ENCODE measurements at regions not wholly inside any gene's neighbourhood (a gene's known extent, or its start where the extent isn't known, plus 50 kb on each side); places are given as distances from the start of the nearest gene placed in this dataset.

DNA sequence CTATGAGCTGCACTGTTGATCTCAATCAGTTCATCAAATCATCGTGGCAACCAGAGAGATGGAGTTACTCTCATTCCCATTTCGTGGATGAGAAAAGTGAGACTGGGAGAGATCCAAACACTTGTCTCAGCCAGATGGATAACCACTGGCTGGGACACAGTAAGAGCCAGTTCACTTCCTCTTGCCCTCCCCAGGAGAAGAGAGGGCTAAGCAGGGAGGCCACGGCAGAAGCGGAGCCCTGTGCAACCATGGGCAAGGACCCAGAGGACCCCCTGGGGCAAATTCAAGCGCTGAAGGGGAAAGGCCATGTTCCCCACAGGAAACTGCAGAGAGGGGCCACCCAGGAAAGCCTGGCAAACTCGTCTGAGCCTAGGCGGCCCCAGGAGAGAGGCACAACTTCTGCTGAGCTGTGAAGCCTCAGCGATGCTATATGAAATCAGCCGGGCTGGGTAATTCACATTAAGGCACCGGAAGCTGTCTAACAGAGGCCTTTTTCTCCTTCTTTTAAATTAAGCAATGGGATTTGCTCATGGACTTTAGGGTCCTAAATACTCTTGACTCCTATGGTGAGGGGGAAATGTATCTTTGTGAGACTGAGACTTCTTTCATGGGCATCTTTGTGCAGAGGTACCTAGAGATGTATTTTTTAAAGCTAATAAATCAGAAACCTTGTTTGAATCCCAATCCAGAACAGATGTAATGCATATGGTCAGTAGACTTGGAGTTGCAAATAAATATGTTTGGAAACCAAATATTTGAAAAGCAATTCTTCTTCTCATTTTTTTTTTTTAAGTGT lies 137.1 kb upstream of the SMIM23 start:
- TF ChIP-seq CREB1 (IDR thresholded peaks at IDR 0.05; ENCODE audit: low read depth), result no peak
- no peak for TF ChIP-seq TCF12 (IDR thresholded peaks at IDR 0.05; ENCODE audit: low read depth)
- no peak for TF ChIP-seq ZBTB7A (IDR thresholded peaks at IDR 0.05; ENCODE audit: low read depth)
- TF ChIP-seq, protein P1, sequence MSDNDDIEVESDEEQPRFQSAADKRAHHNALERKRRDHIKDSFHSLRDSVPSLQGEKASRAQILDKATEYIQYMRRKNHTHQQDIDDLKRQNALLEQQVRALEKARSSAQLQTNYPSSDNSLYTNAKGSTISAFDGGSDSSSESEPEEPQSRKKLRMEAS (IDR thresholded peaks at IDR 0.05), result no peak
- no peak for TF ChIP-seq TAF1 (IDR thresholded peaks at IDR 0.05; ENCODE audit: low read depth)
- TF ChIP-seq RAD21 (IDR thresholded peaks at IDR 0.05; ENCODE audit: low read depth), result no peak
- TF ChIP-seq, protein P2, sequence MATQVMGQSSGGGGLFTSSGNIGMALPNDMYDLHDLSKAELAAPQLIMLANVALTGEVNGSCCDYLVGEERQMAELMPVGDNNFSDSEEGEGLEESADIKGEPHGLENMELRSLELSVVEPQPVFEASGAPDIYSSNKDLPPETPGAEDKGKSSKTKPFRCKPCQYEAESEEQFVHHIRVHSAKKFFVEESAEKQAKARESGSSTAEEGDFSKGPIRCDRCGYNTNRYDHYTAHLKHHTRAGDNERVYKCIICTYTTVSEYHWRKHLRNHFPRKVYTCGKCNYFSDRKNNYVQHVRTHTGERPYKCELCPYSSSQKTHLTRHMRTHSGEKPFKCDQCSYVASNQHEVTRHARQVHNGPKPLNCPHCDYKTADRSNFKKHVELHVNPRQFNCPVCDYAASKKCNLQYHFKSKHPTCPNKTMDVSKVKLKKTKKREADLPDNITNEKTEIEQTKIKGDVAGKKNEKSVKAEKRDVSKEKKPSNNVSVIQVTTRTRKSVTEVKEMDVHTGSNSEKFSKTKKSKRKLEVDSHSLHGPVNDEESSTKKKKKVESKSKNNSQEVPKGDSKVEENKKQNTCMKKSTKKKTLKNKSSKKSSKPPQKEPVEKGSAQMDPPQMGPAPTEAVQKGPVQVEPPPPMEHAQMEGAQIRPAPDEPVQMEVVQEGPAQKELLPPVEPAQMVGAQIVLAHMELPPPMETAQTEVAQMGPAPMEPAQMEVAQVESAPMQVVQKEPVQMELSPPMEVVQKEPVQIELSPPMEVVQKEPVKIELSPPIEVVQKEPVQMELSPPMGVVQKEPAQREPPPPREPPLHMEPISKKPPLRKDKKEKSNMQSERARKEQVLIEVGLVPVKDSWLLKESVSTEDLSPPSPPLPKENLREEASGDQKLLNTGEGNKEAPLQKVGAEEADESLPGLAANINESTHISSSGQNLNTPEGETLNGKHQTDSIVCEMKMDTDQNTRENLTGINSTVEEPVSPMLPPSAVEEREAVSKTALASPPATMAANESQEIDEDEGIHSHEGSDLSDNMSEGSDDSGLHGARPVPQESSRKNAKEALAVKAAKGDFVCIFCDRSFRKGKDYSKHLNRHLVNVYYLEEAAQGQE (IDR thresholded peaks at IDR 0.05; ENCODE audit: low read depth), result no peak
- TF ChIP-seq, protein P3, sequence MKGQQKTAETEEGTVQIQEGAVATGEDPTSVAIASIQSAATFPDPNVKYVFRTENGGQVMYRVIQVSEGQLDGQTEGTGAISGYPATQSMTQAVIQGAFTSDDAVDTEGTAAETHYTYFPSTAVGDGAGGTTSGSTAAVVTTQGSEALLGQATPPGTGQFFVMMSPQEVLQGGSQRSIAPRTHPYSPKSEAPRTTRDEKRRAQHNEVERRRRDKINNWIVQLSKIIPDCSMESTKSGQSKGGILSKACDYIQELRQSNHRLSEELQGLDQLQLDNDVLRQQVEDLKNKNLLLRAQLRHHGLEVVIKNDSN (IDR thresholded peaks at IDR 0.05), result no peak

DNA sequence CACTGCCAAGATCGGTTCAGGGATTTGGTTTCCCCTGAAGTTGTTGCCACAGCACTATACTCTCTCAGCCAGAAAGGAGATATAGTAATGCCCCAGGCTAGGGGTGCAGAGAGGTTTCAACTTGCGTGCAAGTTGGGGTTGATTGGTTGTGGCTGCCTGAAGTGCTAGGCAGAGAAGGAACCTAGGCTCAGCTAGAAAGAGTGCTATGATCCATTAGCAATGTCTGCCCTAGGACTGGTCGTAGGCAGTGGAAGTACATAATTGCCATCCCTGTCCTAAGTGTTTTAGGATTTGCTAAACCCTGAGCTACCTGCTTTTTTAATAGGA lies 136.6 kb upstream of the SMIM23 start:
- no peak for TF ChIP-seq CEBPB (IDR thresholded peaks at IDR 0.05)
- TF ChIP-seq, protein P3 (IDR thresholded peaks at IDR 0.05), result no peak
- no peak for TF ChIP-seq TAF1 (IDR thresholded peaks at IDR 0.05; ENCODE audit: low read depth)
- TF ChIP-seq CREB1 (IDR thresholded peaks at IDR 0.05; ENCODE audit: low read depth), result no peak
- TF ChIP-seq RAD21 (IDR thresholded peaks at IDR 0.05; ENCODE audit: low read depth), result no peak
- no peak for TF ChIP-seq TEAD4 (IDR thresholded peaks at IDR 0.05)
- no peak for TF ChIP-seq FOXM1 (IDR thresholded peaks at IDR 0.05; ENCODE audit: borderline replicate concordance, low read depth)
- TF ChIP-seq EGR1 (IDR thresholded peaks at IDR 0.05), result no peak
- TF ChIP-seq, protein P1 (IDR thresholded peaks at IDR 0.05), result no peak
- TF ChIP-seq, protein P2 (IDR thresholded peaks at IDR 0.05; ENCODE audit: low read depth), result no peak
- TF ChIP-seq NFIC (IDR thresholded peaks at IDR 0.05), result no peak
- no peak for TF ChIP-seq ZBTB7A (IDR thresholded peaks at IDR 0.05; ENCODE audit: low read depth)
- TF ChIP-seq EP300 (IDR thresholded peaks at IDR 0.05; ENCODE audit: borderline replicate concordance), result no peak
- no peak for TF ChIP-seq YY1 (IDR thresholded peaks at IDR 0.05; ENCODE audit: low read depth)
- TF ChIP-seq TCF12 (IDR thresholded peaks at IDR 0.05; ENCODE audit: low read depth), result no peak

DNA sequence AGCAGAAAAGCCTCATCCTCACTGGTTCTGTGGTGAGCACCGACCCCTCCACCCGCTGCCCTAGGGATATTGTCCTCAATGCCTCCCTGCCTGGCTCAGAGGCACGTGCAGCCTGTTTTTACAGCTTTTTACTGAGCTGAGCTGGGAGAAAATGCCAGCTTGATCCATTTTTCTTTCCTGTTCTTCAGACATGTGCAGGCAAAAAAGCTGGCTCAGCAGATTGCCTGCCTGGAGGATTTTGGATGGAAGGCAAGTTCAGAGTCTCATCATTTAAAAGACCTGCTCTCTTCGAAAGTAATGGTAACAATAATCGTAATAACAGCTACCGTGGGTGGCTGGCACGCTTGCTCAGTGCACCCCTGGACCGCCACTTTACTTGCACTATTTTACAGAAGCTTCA lies 135.0 kb upstream of the SMIM23 start:
- TF ChIP-seq NFIC (IDR thresholded peaks at IDR 0.05), result no peak
- no peak for TF ChIP-seq TCF12 (IDR thresholded peaks at IDR 0.05; ENCODE audit: low read depth)
- TF ChIP-seq, protein P1 (IDR thresholded peaks at IDR 0.05), result no peak

DNA sequence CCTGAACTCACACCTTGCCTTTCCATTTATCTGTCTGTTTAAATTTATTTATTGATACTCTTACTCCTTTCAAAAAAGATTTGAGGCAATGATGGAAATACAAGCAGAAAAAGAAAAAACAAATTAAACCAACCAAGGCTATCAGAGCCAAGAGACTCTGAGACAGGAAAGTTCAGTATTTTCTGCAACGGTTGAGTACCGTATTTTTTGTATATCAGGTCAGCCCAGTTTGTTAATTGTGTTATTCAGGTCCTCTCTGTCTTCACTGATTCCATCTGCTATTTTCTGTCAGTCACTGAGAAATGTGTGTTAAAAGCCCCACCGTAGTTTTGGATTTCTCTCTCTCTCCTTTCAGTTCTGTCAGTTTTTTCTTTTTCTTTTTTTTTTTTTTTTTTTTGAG lies 134.5 kb upstream of the SMIM23 start:
- TF ChIP-seq CEBPB (IDR thresholded peaks at IDR 0.05) (no peak), RAD21 (IDR thresholded peaks at IDR 0.05; ENCODE audit: low read depth) (no peak), FOXM1 (IDR thresholded peaks at IDR 0.05; ENCODE audit: borderline replicate concordance, low read depth) (no peak), NFIC (IDR thresholded peaks at IDR 0.05) (no peak), ZBTB7A (IDR thresholded peaks at IDR 0.05; ENCODE audit: low read depth) (no peak), TCF12 (IDR thresholded peaks at IDR 0.05; ENCODE audit: low read depth) (no peak), TEAD4 (IDR thresholded peaks at IDR 0.05) (no peak), EP300 (IDR thresholded peaks at IDR 0.05; ENCODE audit: borderline replicate concordance) (no peak), YY1 (IDR thresholded peaks at IDR 0.05; ENCODE audit: low read depth) (no peak), TAF1 (IDR thresholded peaks at IDR 0.05; ENCODE audit: low read depth) (no peak), EGR1 (IDR thresholded peaks at IDR 0.05) (no peak)
- TF ChIP-seq, protein P2 (IDR thresholded peaks at IDR 0.05; ENCODE audit: low read depth), result no peak
- TF ChIP-seq, protein P1 (IDR thresholded peaks at IDR 0.05), result no peak
- TF ChIP-seq, protein P3 (IDR thresholded peaks at IDR 0.05), result no peak
